ENCODE measurements at regions not wholly inside any gene's neighbourhood (a gene's known extent, or its start where the extent isn't known, plus 50 kb on each side); places are given as distances from the start of the nearest gene placed in this dataset.

DNA sequence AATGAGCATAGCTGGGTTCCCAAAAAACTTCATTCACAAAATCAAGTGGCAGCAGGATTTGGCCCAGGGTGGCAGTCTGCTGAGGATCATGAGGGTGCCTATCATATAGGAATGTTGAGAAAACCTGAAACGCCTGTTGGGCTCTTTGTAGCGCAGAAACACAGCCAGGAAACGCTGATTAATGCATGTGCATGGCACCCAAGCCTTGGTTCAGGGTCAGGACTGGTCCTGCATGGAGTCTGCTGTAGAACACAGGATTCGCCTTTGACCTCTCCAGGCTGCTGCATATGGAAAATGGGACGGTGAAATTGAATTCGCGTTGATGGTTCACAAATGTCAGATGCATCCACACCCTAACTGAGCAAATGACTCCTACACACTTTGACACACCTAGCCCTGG lies 227.9 kb upstream of the COPS8 start:
- no peak for DNase-seq

- DNase-seq = no peak
Measured at GRCh38 chr2:236858661-236859060, 227.0 kb upstream of the COPS8 start.

DNA sequence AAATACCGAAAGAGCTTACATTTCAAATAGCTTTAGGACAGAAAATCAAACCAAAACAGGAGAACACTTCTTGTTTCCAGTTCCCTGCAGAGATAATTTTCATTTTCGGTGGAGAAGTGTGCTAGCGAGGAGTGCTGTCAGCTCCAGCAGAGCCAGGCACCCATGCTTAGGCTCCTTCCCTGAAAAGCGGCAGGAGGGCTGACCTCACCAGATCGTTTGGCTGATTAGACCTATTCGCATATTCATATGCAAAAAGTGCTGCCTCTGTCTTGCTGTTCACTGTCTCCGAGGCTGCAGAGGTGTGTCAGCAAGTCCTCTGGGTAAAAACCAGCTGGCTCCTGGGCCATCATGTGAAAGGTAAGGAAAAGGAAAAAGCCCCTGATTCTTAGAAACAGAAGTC lies 225.8 kb upstream of the COPS8 start:
- DNase-seq = no peak

DNA sequence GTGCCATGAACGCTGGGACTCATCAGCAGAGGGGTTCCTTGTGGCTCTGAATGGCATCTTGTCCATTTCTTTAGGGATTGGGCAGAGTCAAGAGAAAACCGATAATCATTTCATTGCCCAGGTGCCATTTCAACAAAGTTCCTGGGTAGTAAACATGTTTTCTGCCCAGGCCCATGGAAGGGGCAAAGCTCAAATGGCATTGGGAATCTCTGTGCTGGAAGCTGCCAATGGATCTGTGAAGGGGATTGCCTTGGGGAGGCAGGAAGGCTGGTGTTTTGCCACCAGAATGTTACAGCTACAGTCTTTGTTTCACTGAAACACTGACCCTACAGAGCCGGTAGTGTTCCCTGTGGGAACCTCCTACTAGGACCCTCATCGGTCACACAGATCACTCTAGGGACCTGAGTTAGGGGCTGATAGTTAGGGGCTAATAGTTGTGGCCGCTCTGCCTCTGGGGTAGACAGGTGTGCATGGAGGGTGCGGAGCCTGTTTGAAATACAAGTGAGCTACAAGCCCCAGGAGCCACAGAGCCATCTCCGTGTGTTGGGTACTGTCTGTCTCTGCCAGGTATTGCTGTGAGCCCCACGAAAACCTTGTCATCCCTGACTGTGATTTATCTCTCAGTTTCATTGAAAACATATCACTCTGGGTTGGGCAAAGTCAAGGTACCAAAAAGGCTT lies 224.4 kb upstream of the COPS8 start:
- no peak for DNase-seq

DNA sequence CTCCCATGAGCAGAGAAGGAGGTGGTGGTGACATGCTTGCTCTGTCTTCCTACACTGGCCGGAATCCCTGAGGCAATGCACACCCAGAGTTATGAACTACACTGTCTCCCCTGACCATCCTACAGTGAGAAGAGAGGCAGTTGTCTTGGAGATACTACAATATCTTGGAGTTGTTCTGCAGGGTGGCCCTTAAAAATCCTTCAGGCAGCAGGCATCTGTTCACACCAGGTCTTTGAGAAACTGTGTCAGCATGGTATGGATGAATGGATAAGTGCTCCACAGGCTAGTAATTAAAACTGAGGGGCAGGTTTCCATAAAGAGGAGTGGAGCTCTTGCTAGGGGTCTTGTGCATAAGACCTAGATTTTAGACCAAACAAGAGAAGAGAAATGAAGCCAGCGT lies 223.7 kb upstream of the COPS8 start:
- DNase-seq = no peak

DNA sequence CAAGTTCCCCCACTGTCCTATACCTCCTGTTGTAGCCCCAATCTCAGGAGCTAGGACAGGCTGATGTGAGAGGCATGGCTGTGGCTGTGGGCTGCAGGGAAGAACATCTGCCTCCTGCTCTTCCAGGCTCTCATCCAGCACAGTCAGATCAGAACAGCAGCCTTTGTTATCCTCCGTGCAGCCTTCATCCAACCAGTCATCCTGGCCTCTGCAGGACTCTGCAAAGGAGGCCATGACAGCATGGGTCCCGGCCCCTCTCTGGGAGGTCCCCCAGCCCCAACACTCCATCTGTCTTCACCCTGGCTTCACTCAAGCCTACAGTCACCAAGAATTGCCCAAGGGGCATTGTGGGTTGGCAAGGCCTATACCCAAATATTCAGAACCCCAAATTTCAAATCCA lies 223.2 kb upstream of the COPS8 start:
- DNase-seq = no peak

DNA sequence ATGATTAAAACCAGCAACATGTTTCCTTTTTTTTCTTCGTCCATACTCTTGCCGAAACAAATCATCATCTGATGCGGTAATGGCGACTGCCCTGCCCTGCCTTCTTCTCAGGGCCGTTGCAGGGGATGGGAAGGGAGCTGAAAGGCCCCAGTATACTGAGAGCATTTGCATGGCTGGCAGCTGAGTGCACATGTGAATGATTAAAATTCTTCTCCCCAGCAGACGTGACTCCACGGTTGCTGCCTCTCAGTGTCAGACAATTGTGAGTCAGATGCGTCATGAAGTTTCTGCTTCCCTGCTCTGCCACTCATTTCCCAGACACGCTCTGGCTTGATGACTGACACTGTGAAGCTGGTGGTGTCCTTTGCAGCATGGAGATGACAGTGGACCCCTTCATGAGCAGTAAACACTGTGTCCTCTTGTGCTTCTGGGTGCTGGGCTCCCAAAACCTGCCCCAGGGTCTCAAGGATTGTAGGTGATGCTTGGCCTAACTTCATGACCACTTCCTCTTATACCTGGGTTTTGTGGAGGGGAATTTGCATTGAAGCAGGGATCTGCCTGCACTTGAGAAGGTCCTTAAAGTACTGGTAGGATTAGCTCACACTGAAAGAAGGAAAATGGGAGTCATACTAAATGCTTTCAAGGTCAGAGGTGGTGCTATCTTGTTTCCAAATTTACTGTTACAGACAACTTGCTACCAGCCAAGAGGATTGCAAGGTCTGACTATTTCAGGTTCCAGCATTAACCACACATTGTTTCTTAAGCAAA lies 222.5 kb upstream of the COPS8 start:
- no peak for DNase-seq

DNA sequence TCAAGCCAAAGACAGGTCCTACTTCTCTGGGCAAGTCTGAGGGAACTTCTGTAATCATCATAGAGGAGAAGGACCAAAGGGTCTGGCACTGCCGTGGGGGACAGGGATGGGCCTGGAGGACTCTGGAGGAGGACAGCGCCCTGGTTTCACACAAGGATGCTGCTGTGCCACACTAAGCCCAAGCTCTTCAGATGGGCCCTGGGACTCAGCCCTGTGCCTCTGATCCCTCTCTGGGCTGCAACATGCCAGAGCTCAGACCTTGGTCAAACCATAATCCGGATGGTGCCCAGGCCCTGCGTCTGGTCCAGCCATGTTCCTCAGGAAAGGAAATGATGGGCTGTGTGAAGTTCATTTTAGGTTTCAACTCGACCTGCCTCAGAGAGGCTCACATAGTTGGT lies 222.0 kb upstream of the COPS8 start:
- no peak for DNase-seq

DNA sequence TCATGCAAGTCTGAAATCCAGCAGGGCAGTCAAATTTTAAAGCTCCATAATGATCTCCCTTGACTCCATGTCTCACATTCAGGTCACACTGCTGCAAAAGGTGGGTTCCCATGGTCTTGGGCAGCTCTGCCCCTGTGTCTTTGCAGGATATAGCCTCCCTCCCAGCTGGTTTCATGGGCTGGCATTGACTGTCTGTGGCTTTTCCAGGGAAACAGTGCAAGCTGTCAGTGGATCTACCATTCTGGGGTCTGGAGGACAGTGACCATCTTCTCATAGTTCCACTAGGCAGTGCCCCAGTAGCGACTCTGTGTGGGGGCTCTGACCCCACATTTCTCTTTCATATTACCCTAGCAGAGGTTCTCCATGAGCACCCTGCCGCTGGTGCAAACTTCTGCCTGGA lies 220.6 kb upstream of the COPS8 start:
- no peak for DNase-seq

- no peak for DNase-seq
Measured at GRCh38 chr2:236866542-236867340, 218.9 kb upstream of the COPS8 start.

DNA sequence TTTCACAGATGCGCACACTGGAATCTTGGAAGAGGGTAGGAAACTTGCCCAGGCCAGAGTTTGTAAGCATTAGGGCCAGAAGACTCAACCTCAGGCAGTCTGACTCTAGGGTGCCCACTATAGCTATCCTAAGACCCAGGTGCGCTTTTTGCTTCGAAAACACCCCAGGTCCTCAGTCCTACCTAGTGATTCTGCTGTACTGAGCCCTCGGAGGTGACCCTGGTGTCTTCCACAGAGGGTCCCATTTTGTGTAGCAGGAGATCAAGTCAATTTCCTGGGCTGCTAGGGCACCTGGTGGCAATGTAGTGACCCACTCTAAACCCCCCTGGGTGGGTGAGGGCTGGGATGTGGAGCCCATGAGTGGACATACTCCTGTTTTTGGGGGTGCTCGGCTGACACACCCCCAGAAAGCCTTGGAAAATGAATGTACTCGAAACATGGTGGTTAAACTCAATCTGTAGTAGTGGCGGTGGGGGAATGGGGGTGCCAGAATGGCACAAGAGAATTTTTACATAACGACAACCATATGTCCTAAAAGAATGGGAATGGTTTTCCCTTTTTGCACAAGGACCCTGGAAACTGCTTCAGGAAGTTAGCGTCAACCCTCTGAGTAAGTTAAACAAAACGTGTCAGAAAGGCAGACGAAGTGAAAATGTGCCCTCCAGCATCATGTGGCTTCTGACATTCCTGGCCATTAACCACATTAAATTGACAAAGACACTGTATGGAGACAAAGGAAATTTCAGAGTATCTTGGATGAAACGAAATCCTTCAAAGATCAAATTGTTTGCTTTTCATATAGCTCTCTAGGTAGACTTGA lies 218.0 kb upstream of the COPS8 start:
- no peak for DNase-seq

- DNase-seq = no peak
Measured at GRCh38 chr2:236870370-236870769, 215.3 kb upstream of the COPS8 start.

DNA sequence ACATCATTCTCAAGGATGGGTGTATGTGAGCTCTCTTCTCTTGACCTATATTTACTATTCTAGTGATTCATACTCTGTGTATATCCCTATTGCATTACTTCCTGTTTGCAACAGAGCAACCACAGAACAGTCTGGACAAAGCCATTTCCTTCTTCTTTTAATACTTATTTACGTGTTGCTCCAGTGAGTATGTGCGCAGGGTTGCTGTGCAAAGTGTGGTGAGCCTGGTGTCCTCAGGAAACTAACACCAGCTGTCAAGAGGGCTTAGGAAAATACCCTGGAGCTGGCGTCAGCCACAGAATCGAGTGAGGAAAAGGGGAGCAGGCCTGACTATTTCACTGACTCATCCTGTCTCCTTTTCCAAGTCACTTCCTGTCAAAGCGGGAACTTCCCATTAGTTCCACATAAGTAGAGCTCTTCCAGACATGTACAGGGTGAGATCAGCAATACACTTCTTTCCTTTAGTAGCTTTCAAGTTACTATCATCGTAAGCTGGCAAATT lies 214.1 kb upstream of the COPS8 start:
- peak; percentile 9 for DNase-seq

GRCh38 chr2:236872015-236872414 lies 213.7 kb upstream of the COPS8 start:
- DNase-seq = no peak

DNA sequence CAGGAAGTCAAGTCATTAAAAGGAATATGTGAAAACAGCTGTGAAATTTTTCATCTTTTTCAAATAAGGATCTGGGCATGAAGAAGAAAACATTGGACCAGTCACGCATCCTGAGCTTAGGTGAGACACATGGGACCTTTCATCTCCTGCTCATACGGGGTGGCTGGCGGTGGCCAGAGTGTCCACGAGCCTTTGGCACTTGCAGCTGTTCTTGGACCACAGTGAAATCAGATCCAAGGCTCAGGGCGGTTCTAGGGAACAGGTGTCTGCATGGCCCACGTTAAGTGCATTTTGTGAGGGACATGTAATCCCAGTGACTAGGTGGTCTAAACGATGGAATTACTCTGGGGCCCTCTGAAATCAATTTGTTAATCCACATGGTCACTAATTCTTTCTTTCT lies 212.7 kb upstream of the COPS8 start:
- no peak for DNase-seq

DNA sequence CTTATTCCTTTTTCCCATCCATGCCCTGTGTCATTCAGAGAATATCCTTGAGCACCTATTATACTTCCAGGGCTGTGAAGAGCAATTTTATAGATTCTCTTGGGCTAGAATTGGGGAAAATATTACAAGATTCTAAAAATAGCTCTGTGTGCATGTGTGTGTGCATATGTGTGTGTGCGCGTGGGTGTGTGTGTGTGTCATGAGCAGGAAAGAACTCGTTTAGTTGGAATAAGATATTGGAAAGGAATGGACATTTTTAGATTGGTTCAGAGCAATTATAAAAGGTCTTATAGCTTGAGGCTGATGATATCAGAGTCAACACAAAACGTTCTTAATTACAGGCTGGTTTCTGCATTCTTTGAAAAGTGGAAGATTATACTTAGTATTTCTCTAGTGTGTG lies 212.1 kb upstream of the COPS8 start:
- DNase-seq = no peak

- no peak for DNase-seq
Measured at GRCh38 chr2:236874866-236875481, 210.7 kb upstream of the COPS8 start.

GRCh38 chr2:236875906-236876505 lies 209.7 kb upstream of the COPS8 start:
- no peak for DNase-seq

DNA sequence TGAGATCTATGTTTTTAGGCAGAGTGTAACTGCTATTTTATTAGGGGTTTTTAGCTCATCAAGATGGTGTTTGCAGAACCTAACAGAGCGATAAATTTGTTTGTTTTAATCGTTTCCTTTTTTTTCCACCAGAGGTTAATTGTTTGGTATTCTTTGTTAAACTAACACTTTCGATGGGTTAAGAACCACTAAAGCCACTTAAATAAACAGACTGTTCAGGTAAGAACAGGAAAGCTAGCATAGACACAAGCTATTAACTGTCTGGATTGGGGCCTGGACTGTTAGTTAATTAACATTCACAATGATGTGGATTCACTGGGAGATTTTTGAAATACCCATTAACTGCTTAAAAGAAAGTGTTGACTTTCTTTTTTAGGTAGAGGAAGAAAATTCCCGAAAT lies 209.0 kb upstream of the COPS8 start:
- DNase-seq = no peak

DNA sequence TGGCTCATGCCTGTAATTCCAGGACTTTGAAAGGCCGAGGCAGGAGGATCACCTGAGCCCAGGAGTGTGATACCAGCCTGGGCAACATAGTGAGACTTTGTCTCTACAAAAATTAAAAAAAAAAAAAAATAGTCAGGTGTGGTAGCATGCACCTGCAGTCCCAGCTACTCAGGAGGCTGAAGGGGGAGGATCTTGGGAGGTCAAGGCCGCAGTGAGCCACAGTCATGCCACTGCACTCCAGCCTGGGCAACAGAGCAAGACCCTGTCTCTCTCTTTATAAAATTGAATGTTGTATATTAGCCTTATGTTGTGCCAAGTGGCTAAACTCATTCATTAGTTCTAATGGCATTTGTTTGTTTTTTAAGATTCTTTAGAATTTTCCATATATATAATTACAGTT lies 207.7 kb upstream of the COPS8 start:
- DNase-seq = no peak

DNA sequence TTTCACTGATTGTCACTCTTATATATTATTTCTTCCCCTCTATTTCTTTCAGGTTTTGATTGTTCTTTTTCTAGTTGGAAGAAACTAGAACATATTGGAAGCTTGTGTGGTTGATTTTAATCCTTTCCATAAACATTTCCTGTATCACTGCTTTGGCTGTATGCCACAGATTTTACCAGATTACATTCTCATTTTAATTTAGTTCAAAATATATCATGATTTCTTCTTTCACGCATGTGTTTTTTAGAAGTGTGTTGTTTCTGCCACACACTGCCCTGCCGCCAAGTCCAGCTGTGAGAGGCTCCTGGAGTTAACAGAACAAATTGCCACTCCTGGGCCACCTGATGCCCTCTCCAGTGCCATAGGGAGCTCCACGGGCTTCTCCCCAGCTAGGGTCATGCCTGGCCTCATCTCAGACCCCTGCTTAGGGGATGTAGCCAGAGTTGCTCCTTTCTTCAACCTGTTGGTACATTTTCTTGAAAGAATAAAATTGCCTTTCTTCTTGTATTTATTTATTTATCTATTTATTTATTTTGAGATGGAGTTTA lies 206.2 kb upstream of the COPS8 start:
- DNase-seq = no peak

- DNase-seq = no peak
Measured at GRCh38 chr2:236882074-236882473, 203.6 kb upstream of the COPS8 start.

Measured in CD4-positive, alpha-beta T cell treated with Interleukin-21 for 1 hour (primary cell).